ENCODE measurements at regions not wholly inside any gene's neighbourhood (a gene's known extent, or its start where the extent isn't known, plus 50 kb on each side); places are given as distances from the start of the nearest gene placed in this dataset.
"Not testable (repeated sequence)": the region's sequence is repeated elsewhere in the genome, so short reads cannot be mapped to it uniquely, and the experiment has no call there.

DNA sequence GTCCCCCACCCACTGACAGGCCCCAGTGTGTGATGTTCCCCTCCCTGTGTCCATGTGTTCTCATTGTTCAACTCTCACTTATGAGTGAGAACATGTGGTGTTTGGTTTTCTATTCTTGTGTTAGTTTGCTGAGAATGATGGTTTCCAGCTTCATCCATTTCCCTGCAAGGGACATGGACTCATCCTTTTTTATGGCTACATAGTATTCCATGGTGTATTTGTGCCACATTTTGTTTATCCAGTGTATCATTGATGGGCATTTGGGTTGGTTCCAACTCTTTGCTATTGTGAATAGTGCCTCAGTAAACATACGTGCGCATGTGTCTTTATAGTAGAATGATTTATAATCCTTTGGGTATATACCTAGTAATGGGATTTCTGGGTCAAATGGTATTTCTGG is 509.9 kb downstream of the UTRN start:
- not testable (repeated sequence) for H3K4me1 ChIP-seq (ENCODE audit: control insufficient read depth in 2 of 2, insufficient read depth in 2 of 2, low read length in 2 of 2); H3K27ac ChIP-seq (ENCODE audit: low read depth in 2 of 2, low read length in 2 of 2); H3K4me3 ChIP-seq (ENCODE audit: low read length in 2 of 2); H3K9me3 ChIP-seq (ENCODE audit: control insufficient read depth in 2 of 2, low read length in 2 of 2); H3K27me3 ChIP-seq (ENCODE audit: control insufficient read depth in 2 of 2, insufficient read depth in 2 of 2, low read length in 2 of 2); H3K9ac ChIP-seq (ENCODE audit: low read depth in 1 of 2, low read length in 2 of 2)
- peaks cover 27 to 31% of the 10 kb centered on the region in 2 donors for H3K36me3 ChIP-seq (ENCODE audit: control insufficient read depth in 2 of 2, insufficient read depth in 2 of 2, low read length in 2 of 2)

DNA sequence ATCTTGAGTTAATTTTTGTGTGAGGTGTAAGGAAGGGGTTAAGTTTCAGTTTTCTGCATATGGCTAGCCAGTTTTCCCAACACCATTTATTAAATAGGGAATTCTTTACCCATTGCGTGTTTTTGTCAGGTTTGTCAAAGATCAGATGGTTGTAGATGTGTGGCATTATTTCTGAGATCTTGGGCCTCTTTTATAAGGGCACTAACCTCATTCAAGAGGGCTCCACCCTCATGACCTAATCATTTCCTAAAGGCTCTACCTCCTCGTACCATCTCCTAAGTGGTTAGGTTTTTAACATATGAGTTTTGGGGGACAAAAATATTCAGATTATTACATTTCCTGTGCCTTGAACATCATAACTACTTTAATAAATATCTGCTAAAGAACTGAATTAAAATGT is 510.9 kb downstream of the UTRN start:
- H3K27ac ChIP-seq (ENCODE audit: low read depth in 2 of 2, low read length in 2 of 2), result no peak overlapping the region
- H3K4me1 ChIP-seq (ENCODE audit: control insufficient read depth in 2 of 2, insufficient read depth in 2 of 2, low read length in 2 of 2), result no peaks in the 10 kb centered on the region
- no peaks in the 10 kb centered on the region for H3K9me3 ChIP-seq (ENCODE audit: control insufficient read depth in 2 of 2, low read length in 2 of 2)
- H3K36me3 ChIP-seq (ENCODE audit: control insufficient read depth in 2 of 2, insufficient read depth in 2 of 2, low read length in 2 of 2), result peaks cover 24 to 31% of the 10 kb centered on the region in 2 donors
- no peak overlapping the region for H3K4me3 ChIP-seq (ENCODE audit: low read length in 2 of 2)
- H3K9ac ChIP-seq (ENCODE audit: low read depth in 1 of 2, low read length in 2 of 2), result no peak overlapping the region
- H3K27me3 ChIP-seq (ENCODE audit: control insufficient read depth in 2 of 2, insufficient read depth in 2 of 2, low read length in 2 of 2), result no peaks in the 10 kb centered on the region

DNA sequence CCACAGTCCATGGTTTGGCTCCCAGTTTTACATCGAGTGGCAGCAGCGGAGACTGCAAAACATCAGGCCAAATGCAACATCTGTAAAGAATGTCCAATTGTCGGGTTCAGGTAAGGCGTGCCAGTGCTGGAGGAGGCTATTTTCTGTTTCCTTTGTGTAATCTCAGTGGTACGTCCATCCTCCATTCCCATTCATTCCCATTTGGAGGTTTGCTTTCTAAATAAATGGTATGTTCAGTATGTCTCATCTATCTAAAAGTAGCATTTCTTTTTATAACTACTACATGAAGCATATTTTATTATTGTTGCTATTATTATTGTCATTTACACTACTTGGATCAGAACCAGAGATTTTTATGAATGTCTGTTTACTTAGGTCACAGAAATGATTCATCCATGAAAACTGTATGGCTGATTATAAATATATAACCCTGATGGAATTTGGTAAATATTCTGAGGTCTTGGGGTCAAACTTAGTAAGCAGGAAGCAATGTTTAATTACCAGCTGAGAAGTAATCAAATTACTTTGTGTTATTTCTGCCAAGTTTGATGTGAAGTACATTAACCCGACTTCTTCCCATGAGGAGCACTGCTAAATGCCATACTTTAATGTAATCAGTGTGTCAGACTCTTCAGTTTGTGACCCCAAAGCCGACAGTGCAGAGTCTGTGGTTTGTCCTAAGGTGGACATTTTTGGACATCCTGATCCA is 512.9 kb downstream of the UTRN start:
- Histone ChIP-seq H3K9ac (ENCODE audit: low read depth in 1 of 2, low read length in 2 of 2) (no peak overlapping the region), H3K27me3 (ENCODE audit: control insufficient read depth in 2 of 2, insufficient read depth in 2 of 2, low read length in 2 of 2) (no peaks in the 10 kb centered on the region), H3K4me3 (ENCODE audit: low read length in 2 of 2) (no peak overlapping the region), H3K36me3 (ENCODE audit: control insufficient read depth in 2 of 2, insufficient read depth in 2 of 2, low read length in 2 of 2) (peaks cover 22 to 31% of the 10 kb centered on the region in 2 donors), H3K4me1 (ENCODE audit: control insufficient read depth in 2 of 2, insufficient read depth in 2 of 2, low read length in 2 of 2) (no peaks in the 10 kb centered on the region), H3K9me3 (ENCODE audit: control insufficient read depth in 2 of 2, low read length in 2 of 2) (no peaks in the 10 kb centered on the region), H3K27ac (ENCODE audit: low read depth in 2 of 2, low read length in 2 of 2) (no peak overlapping the region)

DNA sequence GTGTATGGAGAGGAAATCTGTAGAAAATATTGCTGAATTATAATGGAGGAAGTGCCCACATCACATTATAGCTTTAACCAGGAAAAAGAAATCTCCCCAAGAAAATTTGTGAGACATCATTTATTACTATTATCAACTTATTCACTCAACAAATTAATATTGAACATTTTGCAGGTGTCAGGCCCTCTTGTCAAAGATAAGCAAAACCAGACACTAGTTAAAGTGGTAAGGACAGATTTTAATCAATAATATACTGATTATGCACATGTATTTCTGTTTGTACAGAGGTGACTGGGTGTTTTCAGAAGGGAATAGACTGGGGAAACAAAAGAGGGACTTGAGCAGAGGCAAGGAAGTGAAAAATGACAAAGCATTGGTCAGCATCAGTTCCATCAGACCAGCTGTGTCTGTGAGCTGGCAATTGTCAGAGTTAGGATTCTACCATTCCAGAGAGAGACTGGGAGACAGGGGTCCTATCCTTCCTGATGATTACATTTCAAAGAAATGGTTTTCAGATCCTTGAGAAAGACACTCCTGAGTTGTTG is 519.2 kb downstream of the UTRN start:
- no peaks in the 10 kb centered on the region for H3K9me3 ChIP-seq (ENCODE audit: control insufficient read depth in 2 of 2, low read length in 2 of 2)
- no peaks in the 10 kb centered on the region for H3K4me1 ChIP-seq (ENCODE audit: control insufficient read depth in 2 of 2, insufficient read depth in 2 of 2, low read length in 2 of 2)
- H3K4me3 ChIP-seq (ENCODE audit: low read length in 2 of 2), result no peak overlapping the region
- H3K36me3 ChIP-seq (ENCODE audit: control insufficient read depth in 2 of 2, insufficient read depth in 2 of 2, low read length in 2 of 2), result peaks cover under 1 to 6% of the 10 kb centered on the region in 2 donors
- no peaks in the 10 kb centered on the region for H3K27me3 ChIP-seq (ENCODE audit: control insufficient read depth in 2 of 2, insufficient read depth in 2 of 2, low read length in 2 of 2)
- no peak overlapping the region for H3K9ac ChIP-seq (ENCODE audit: low read depth in 1 of 2, low read length in 2 of 2)
- no peak overlapping the region for H3K27ac ChIP-seq (ENCODE audit: low read depth in 2 of 2, low read length in 2 of 2)

DNA sequence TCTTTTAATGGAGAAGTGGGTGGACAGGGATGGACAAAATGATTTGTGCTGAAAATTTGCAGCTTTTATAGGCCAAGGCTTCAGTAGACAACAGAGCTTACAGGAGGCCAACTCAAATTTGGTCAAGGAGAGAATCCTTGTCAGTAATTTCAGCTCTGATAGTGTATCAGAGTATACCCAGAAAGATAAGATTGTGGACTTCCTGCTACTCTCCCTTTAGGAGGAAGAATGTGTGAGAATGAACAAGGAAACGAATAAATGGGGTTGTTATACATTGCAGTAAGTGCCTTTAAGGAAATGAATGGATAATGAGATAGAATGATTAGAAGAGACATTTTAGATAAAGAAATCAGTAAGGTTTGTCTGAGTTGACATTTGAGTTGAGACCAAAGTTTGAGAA is 519.9 kb downstream of the UTRN start:
- Histone ChIP-seq H3K9me3 (ENCODE audit: control insufficient read depth in 2 of 2, low read length in 2 of 2) (no peaks in the 10 kb centered on the region), H3K36me3 (ENCODE audit: control insufficient read depth in 2 of 2, insufficient read depth in 2 of 2, low read length in 2 of 2) (peaks cover 0 to 6% of the 10 kb centered on the region in 2 donors), H3K27ac (ENCODE audit: low read depth in 2 of 2, low read length in 2 of 2) (no peak overlapping the region), H3K27me3 (ENCODE audit: control insufficient read depth in 2 of 2, insufficient read depth in 2 of 2, low read length in 2 of 2) (no peaks in the 10 kb centered on the region), H3K9ac (ENCODE audit: low read depth in 1 of 2, low read length in 2 of 2) (no peak overlapping the region), H3K4me3 (ENCODE audit: low read length in 2 of 2) (no peak overlapping the region), H3K4me1 (ENCODE audit: control insufficient read depth in 2 of 2, insufficient read depth in 2 of 2, low read length in 2 of 2) (no peaks in the 10 kb centered on the region)

DNA sequence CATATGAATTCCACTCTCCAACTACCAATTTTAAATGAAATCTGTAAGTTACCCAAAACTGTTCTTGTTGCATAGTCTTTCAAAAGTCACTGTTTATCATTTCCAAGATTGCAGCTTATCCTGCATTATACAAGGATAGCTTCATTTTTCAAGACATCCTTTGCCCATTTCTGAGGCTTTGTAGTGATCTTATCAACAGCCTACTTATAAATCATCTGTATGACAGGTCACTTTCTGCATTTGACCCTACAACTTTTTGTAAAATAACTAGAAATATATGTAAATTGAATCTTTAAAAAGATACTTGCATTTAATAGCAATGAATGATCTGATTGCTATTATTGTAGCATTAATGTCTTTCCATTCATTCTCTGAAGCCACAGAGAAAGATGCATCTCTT is 521.1 kb downstream of the UTRN start:
- Histone ChIP-seq H3K4me3 (ENCODE audit: low read length in 2 of 2) (no peak overlapping the region), H3K27me3 (ENCODE audit: control insufficient read depth in 2 of 2, insufficient read depth in 2 of 2, low read length in 2 of 2) (no peaks in the 10 kb centered on the region), H3K9ac (ENCODE audit: low read depth in 1 of 2, low read length in 2 of 2) (no peak overlapping the region), H3K4me1 (ENCODE audit: control insufficient read depth in 2 of 2, insufficient read depth in 2 of 2, low read length in 2 of 2) (no peaks in the 10 kb centered on the region), H3K36me3 (ENCODE audit: control insufficient read depth in 2 of 2, insufficient read depth in 2 of 2, low read length in 2 of 2) (peaks cover under 1 to 9% of the 10 kb centered on the region in 2 donors), H3K9me3 (ENCODE audit: control insufficient read depth in 2 of 2, low read length in 2 of 2) (no peaks in the 10 kb centered on the region), H3K27ac (ENCODE audit: low read depth in 2 of 2, low read length in 2 of 2) (no peak overlapping the region)

DNA sequence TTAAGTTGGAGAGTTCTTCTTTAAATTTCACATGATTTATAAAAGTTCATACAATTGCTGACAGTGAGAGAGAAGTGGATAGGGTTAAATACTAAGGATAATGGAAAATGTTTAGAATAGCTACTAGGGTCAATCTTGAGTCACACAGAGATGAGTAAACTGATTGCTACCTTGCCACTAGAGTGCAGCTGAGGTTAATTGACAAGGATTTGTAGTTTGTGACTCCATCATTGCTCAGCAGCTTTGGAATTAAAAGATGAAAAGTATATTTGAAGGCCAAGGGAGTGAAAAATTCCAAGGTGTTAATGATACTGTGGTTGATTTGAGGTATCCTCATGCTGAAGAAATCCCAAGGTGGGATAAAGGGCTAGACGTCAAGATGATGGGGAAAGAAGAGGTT is 524.0 kb downstream of the UTRN start:
- no peak overlapping the region for H3K27ac ChIP-seq (ENCODE audit: low read depth in 2 of 2, low read length in 2 of 2)
- H3K4me1 ChIP-seq (ENCODE audit: control insufficient read depth in 2 of 2, insufficient read depth in 2 of 2, low read length in 2 of 2), result no peaks in the 10 kb centered on the region
- no peaks in the 10 kb centered on the region for H3K9me3 ChIP-seq (ENCODE audit: control insufficient read depth in 2 of 2, low read length in 2 of 2)
- no peaks in the 10 kb centered on the region for H3K27me3 ChIP-seq (ENCODE audit: control insufficient read depth in 2 of 2, insufficient read depth in 2 of 2, low read length in 2 of 2)
- H3K9ac ChIP-seq (ENCODE audit: low read depth in 1 of 2, low read length in 2 of 2), result no peak overlapping the region
- H3K4me3 ChIP-seq (ENCODE audit: low read length in 2 of 2), result no peak overlapping the region
- H3K36me3 ChIP-seq (ENCODE audit: control insufficient read depth in 2 of 2, insufficient read depth in 2 of 2, low read length in 2 of 2), result peaks cover 3 to 14% of the 10 kb centered on the region in 2 donors

DNA sequence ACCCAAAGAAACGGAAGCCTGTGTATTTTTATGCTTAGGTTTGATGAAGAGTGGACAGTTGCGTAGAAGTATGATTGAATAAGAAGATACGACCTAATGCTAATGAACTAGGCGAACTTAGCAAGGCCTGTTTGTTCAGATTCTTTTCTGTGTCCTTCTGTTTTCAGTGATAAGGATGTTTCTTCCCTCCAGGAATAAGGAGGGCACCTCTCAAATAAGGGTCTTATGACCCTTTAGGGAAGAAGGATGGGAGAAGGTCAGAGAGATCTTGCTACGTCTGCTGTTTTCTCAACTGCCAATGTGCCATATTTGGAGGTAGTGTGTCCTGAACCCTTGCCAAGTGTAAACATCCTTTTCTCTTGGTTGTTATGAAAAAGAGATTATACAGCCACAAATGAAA is 524.8 kb downstream of the UTRN start:
- H3K4me1 ChIP-seq (ENCODE audit: control insufficient read depth in 2 of 2, insufficient read depth in 2 of 2, low read length in 2 of 2), result no peaks in the 10 kb centered on the region
- H3K9me3 ChIP-seq (ENCODE audit: control insufficient read depth in 2 of 2, low read length in 2 of 2), result no peaks in the 10 kb centered on the region
- H3K36me3 ChIP-seq (ENCODE audit: control insufficient read depth in 2 of 2, insufficient read depth in 2 of 2, low read length in 2 of 2), result peaks cover 5 to 15% of the 10 kb centered on the region in 2 donors
- no peaks in the 10 kb centered on the region for H3K27me3 ChIP-seq (ENCODE audit: control insufficient read depth in 2 of 2, insufficient read depth in 2 of 2, low read length in 2 of 2)
- no peak overlapping the region for H3K4me3 ChIP-seq (ENCODE audit: low read length in 2 of 2)
- no peak overlapping the region for H3K9ac ChIP-seq (ENCODE audit: low read depth in 1 of 2, low read length in 2 of 2)
- H3K27ac ChIP-seq (ENCODE audit: low read depth in 2 of 2, low read length in 2 of 2), result no peak overlapping the region

DNA sequence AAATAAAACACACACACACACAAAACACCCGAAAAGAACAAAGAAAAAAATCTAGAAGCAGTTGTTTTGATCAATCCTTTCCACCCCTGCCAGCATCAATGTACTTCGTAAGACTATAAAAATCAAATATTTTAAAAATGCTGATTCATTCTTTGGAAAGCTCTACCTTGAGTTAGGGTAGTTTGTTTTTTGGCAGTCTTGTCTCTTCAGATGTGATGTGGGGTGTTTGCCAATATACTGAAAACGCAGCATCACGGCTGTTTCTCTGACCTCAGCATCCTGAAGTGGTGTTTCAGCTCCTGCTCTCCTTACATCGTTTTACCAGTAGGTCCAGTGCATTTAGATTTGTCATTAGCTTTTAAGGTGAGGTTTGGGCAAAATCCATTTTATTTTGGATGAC is 526.0 kb downstream of the UTRN start:
- Histone ChIP-seq H3K36me3 (ENCODE audit: control insufficient read depth in 2 of 2, insufficient read depth in 2 of 2, low read length in 2 of 2) (peaks cover 5 to 14% of the 10 kb centered on the region in 2 donors), H3K4me1 (ENCODE audit: control insufficient read depth in 2 of 2, insufficient read depth in 2 of 2, low read length in 2 of 2) (no peaks in the 10 kb centered on the region), H3K27me3 (ENCODE audit: control insufficient read depth in 2 of 2, insufficient read depth in 2 of 2, low read length in 2 of 2) (no peaks in the 10 kb centered on the region), H3K4me3 (ENCODE audit: low read length in 2 of 2) (no peak overlapping the region), H3K27ac (ENCODE audit: low read depth in 2 of 2, low read length in 2 of 2) (no peak overlapping the region), H3K9ac (ENCODE audit: low read depth in 1 of 2, low read length in 2 of 2) (no peak overlapping the region), H3K9me3 (ENCODE audit: control insufficient read depth in 2 of 2, low read length in 2 of 2) (no peaks in the 10 kb centered on the region)

DNA sequence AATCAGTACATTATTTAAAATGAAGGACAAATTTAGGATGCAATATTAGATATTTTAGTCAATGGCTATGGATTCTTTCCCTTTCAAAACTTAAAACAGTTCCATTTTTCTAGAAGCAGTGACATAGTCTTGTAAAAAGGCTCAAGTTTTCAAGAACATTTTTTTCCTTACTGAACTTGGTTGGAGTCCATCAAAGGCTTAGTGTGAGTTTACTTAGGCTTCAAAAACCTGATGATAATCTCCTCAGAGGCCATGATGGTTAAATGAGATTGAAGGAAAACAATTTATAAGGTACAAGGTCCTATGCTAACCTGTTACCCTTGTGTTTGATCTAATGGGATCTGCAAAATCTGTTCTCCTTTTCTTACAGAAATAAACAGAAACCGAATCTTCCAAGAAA is 531.8 kb downstream of the UTRN start:
- Histone ChIP-seq H3K9ac (ENCODE audit: low read depth in 1 of 2, low read length in 2 of 2) (no peak overlapping the region), H3K27ac (ENCODE audit: low read depth in 2 of 2, low read length in 2 of 2) (no peak overlapping the region), H3K4me3 (ENCODE audit: low read length in 2 of 2) (no peak overlapping the region), H3K9me3 (ENCODE audit: control insufficient read depth in 2 of 2, low read length in 2 of 2) (no peaks in the 10 kb centered on the region), H3K4me1 (ENCODE audit: control insufficient read depth in 2 of 2, insufficient read depth in 2 of 2, low read length in 2 of 2) (no peaks in the 10 kb centered on the region), H3K36me3 (ENCODE audit: control insufficient read depth in 2 of 2, insufficient read depth in 2 of 2, low read length in 2 of 2) (peaks cover 3 to 9% of the 10 kb centered on the region in 2 donors), H3K27me3 (ENCODE audit: control insufficient read depth in 2 of 2, insufficient read depth in 2 of 2, low read length in 2 of 2) (no peaks in the 10 kb centered on the region)

Measured in mucosa of rectum (tissue), 2 donors.